Prostate gland (tissue), 2 donors: ENCODE measurements at regions not wholly inside any gene's neighbourhood (a gene's known extent, or its start where the extent isn't known, plus 50 kb on each side); places are given as distances from the start of the nearest gene placed in this dataset.

Experiments used
- DNase-seq: peaks from one replicate; pipeline ENCODE4 v3.0.0-alpha.2; 2019; ENCODE audit warnings: low spot score
- H3K27ac ChIP-seq, 2 donors: fragments of 200-600 bp; sonication (generic); 2 replicates each; pipeline ENCODE4 v1.5.1; 2017 to 2019
- H3K27me3 ChIP-seq: fragments of 200-600 bp; sonication (generic); replicated peaks from 2 replicates; pipeline ENCODE4 v1.5.1; 2019; ENCODE audit not compliant: insufficient read depth
- H3K36me3 ChIP-seq, 2 donors: fragments of 200-600 bp; sonication (generic); 1 replicate in 1 of 2; 2 replicates in 1 of 2; pipeline versions ENCODE4 v1.5.1 to v1.8.1; 2017 to 2019
- H3K4me1 ChIP-seq: fragments of 200-600 bp; sonication (generic); replicated peaks from 2 replicates; pipeline ENCODE4 v1.5.1; 2019
- H3K4me3 ChIP-seq, 2 donors: fragments of 200-600 bp; sonication (generic); 2 replicates each; pipeline ENCODE4 v1.5.1; 2017 to 2019
- H3K9me3 ChIP-seq: fragments of 200-600 bp; sonication (generic); 2 replicates; pipeline ENCODE4 v1.5.1; 2017
- POLR2A ChIP-seq: fragments of 450-650 bp; IDR thresholded peaks from one replicate; pipeline ENCODE4 v1.6.1; 2016; ENCODE audit warnings: antibody characterized with exemption, mild to moderate bottlenecking
- POLR2AphosphoS5 ChIP-seq: sonication (generic); formaldehyde crosslinking; IDR thresholded peaks from one replicate; pipeline ENCODE4 v1.6.1; 2017; ENCODE audit warnings: antibody characterized with exemption
- WGBS: methylation state at CpG from one replicate; pipeline ENCODE4 v1.1.5; 2018; 5-methylcytosine and 5-hydroxymethylcytosine counted together
- intact Hi-C: fragments of 100-400 bp; cut with DNase I; formaldehyde crosslinking; loops from one replicate; pipeline ENCODE4 v1.14.2; 2022
- TF ChIP-seq, protein P1 (sequence below), 4 experiments: fragments of 200-600 bp in 2 of 4; fragments of 450-650 bp in 2 of 4; sonication (generic) in 2 of 4; IDR thresholded peaks; 1 replicate in 3 of 4; 2 replicates in 1 of 4; pipeline ENCODE4 v1.5.1; 2016 to 2019; ENCODE audit warnings: antibody characterized with exemption in 4 of 4, mild to moderate bottlenecking in 2 of 4, moderate library complexity in 2 of 4

DNA sequence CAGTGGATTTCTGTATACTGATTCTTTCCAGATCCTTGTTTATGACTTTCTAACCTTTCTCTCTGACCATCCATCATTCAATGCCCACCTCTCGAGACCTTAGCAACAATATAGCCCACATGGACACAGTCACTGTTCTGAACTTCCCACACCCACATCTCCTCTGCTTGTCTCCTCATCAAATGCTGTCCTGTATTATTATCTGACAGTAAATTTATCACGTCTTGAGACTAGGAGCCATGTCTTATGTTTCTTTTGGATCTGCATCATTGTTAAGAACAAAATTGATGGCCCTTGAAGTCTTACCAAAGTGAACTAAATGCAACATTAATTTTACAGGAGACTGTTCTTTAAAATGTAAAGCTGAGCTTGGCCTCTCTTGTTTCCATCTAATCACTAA lies 495.4 kb upstream of the KLF4 start:
- H3K27ac ChIP-seq, result no peak overlapping the region
- no peak overlapping the region for H3K4me3 ChIP-seq
- DNase-seq, result no peak
- H3K27me3 ChIP-seq, result no peaks in the 10 kb centered on the region
- TF ChIP-seq, protein P1, sequence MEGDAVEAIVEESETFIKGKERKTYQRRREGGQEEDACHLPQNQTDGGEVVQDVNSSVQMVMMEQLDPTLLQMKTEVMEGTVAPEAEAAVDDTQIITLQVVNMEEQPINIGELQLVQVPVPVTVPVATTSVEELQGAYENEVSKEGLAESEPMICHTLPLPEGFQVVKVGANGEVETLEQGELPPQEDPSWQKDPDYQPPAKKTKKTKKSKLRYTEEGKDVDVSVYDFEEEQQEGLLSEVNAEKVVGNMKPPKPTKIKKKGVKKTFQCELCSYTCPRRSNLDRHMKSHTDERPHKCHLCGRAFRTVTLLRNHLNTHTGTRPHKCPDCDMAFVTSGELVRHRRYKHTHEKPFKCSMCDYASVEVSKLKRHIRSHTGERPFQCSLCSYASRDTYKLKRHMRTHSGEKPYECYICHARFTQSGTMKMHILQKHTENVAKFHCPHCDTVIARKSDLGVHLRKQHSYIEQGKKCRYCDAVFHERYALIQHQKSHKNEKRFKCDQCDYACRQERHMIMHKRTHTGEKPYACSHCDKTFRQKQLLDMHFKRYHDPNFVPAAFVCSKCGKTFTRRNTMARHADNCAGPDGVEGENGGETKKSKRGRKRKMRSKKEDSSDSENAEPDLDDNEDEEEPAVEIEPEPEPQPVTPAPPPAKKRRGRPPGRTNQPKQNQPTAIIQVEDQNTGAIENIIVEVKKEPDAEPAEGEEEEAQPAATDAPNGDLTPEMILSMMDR (IDR thresholded peaks at IDR 0.05), result no peak
- TF ChIP-seq POLR2AphosphoS5, result no peak
- no peak for TF ChIP-seq POLR2A
- intact Hi-C loops, result no loop called here
- no peaks in the 10 kb centered on the region for H3K36me3 ChIP-seq
- 84% methylated on average over 2 of the region's 2 CpGs for WGBS
- H3K4me1 ChIP-seq, result no peaks in the 10 kb centered on the region
- H3K9me3 ChIP-seq, result no peaks in the 10 kb centered on the region

DNA sequence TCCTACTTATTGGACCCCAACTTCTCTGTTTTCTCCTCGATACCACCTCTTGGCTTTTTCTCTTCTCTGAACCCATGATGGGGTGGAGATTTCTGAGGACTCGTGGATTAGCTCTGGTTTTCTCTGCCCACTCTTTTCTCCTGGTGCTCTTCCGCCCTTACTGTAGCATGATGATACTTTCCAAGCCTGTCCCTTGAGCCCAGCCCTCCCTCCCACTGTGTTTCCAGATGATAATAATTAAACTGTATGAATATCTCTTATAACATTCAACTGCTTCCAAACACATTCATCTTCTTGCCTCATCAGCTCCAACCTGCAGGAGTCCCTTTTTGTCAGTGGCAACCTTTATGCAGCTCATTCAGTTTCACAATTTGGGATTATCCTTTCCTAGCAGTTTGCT lies 494.2 kb upstream of the KLF4 start:
- 84% methylated on average over 3 of the region's 3 CpGs for WGBS
- Histone ChIP-seq H3K27me3 (no peaks in the 10 kb centered on the region), H3K36me3 (no peaks in the 10 kb centered on the region), H3K4me1 (no peaks in the 10 kb centered on the region), H3K27ac (no peak overlapping the region), H3K9me3 (no peaks in the 10 kb centered on the region), H3K4me3 (no peak overlapping the region)
- no peak for TF ChIP-seq POLR2A
- TF ChIP-seq, protein P1 (IDR thresholded peaks at IDR 0.05), result no peak
- no peak for TF ChIP-seq POLR2AphosphoS5
- no peak for DNase-seq
- intact Hi-C loops, result no loop called here

DNA sequence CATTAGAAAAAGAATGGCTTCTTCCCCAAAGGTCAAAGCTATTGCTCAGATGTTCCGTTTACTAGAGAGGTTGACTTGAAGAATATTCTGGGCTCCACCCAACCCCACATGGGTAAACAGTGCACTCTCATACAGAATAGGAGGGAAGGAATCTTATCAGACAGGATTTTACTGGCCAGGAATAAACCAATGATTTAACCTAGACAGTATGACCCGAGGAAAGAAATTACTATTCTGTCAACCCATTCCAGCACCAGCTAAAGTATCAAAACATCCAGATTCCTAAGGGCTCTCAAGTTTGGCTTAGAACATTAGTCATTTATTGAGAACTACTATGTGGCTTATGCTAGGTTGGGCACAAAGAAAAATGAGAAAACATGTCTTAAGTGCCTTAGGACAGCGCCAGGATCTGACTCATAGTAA lies 493.6 kb upstream of the KLF4 start:
- no peak overlapping the region for H3K4me3 ChIP-seq
- intact Hi-C loops, result no loop called here
- no peak for DNase-seq
- no peaks in the 10 kb centered on the region for H3K4me1 ChIP-seq
- no peak for TF ChIP-seq POLR2AphosphoS5
- H3K27ac ChIP-seq, result no peak overlapping the region
- no peaks in the 10 kb centered on the region for H3K9me3 ChIP-seq
- H3K27me3 ChIP-seq, result no peaks in the 10 kb centered on the region
- WGBS, result 71% methylated on average over 3 of the region's 3 CpGs
- no peaks in the 10 kb centered on the region for H3K36me3 ChIP-seq

DNA sequence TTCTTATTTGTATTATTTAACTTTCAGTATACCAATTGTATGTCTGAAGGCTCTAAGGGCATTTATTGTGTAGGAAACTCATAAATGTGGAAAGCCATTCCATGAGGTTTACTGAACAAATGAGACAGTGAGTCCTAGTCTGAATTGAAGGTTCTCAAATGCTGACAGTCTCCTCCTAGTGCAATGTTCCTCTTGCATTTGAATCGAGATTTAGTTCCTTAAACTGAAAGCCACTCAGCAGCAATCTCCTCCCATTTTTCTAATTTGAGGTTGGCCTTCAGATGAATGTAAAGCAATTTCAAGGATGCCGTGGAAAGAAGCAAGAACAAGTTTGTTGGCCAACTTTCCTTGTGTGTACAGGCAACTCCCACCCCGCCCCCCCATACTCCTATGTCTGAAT lies 493.2 kb upstream of the KLF4 start:
- Histone ChIP-seq H3K4me1 (no peaks in the 10 kb centered on the region), H3K27me3 (no peaks in the 10 kb centered on the region), H3K9me3 (no peaks in the 10 kb centered on the region), H3K36me3 (no peaks in the 10 kb centered on the region), H3K4me3 (no peak overlapping the region), H3K27ac (no peak overlapping the region)
- intact Hi-C loops, result no loop called here
- WGBS, result 68% methylated on average over 3 of the region's 3 CpGs
- TF ChIP-seq, protein P1 (IDR thresholded peaks at IDR 0.05), result no peak
- no peak for DNase-seq

DNA sequence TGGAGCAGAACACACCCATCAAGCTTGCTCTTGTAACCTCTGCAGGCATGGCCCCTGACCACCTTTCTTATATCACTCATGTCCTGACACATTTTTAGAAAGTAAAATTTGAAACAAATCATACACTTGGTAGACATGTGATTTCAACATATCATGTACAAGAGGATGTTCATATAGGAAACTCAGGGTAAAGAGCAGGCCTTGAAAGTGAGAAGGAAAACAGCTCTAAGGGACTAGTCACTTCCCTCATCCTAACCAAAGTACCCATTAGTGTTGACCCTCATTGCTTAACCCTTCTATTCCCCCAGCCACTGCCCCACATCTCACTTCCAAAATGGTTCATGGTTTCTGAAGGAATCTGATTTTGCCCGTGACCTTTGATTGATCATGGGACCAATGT lies 492.4 kb upstream of the KLF4 start:
- intact Hi-C loops, result no loop called here
- WGBS, result 96% methylated on average over 1 of the region's 1 CpG

More for the DNA sequence above, 492.4 kb upstream of the KLF4 start:
- H3K4me3 ChIP-seq, result no peak overlapping the region
- no peak overlapping the region for H3K27ac ChIP-seq
- H3K9me3 ChIP-seq, result no peaks in the 10 kb centered on the region
- DNase-seq, result no peak
- H3K27me3 ChIP-seq, result peaks cover 5% of the 10 kb centered on the region
- no peaks in the 10 kb centered on the region for H3K4me1 ChIP-seq
- TF ChIP-seq POLR2AphosphoS5, result no peak
- TF ChIP-seq, protein P1 (IDR thresholded peaks at IDR 0.05), result no peak
- no peak for TF ChIP-seq POLR2A
- H3K36me3 ChIP-seq, result no peaks in the 10 kb centered on the region
